Neural crest cell (in vitro differentiated cells): ENCODE measurements at regions not wholly inside any gene's neighbourhood (a gene's known extent, or its start where the extent isn't known, plus 50 kb on each side); places are given as distances from the start of the nearest gene placed in this dataset.

ENCODE experiments used
- DNase-seq: peaks from one replicate; pipeline ENCODE4 v3.0.0; 2021; ENCODE audit warnings: low read depth, mixed read lengths, low spot score
- H3K27ac Mint-ChIP-seq: one replicate; pipeline ENCODE4 v1.8.0; 2021; ENCODE audit warnings: mild to moderate bottlenecking, mixed read lengths; ENCODE audit not compliant: unreplicated experiment
- H3K27me3 Mint-ChIP-seq: 2 replicates; pipeline ENCODE4 v1.8.0; 2021; ENCODE audit warnings: low read depth, mild to moderate bottlenecking, mixed read lengths
- H3K36me3 Mint-ChIP-seq: 2 replicates; pipeline ENCODE4 v1.8.0; 2021; ENCODE audit warnings: low read depth, mild to moderate bottlenecking, mixed read lengths
- H3K4me1 Mint-ChIP-seq: 2 replicates; pipeline ENCODE4 v1.8.0; 2021; ENCODE audit warnings: mixed read lengths
- H3K4me3 Mint-ChIP-seq: one replicate; pipeline ENCODE4 v1.8.0; 2021; ENCODE audit warnings: mild to moderate bottlenecking, mixed read lengths
- H3K9me3 Mint-ChIP-seq: 2 replicates; pipeline ENCODE4 v1.8.0; 2021; ENCODE audit warnings: mixed read lengths
- CTCF ChIP-seq: fragments of 200-600 bp; sonication (generic); conservative IDR thresholded peaks from 2 replicates; pipeline ENCODE4 v1.5.0; 2021; ENCODE audit warnings: antibody characterized with exemption, mild to moderate bottlenecking

- Mint-ChIP-seq H3K4me3 (no peak overlapping the region), H3K4me1 (no peaks in the 10 kb centered on the region), H3K27me3 (peaks cover 33% of the 10 kb centered on the region), H3K9me3 (no peaks in the 10 kb centered on the region), H3K36me3 (no peaks in the 10 kb centered on the region), H3K27ac (no peak overlapping the region)
- TF ChIP-seq CTCF, result no peak
- no peak for DNase-seq
Observed at GRCh38 chr10:50936335-50936734, 50.9 kb upstream of the A1CF start.

GRCh38 chr10:50937230-50937907, 51.9 kb upstream of the A1CF start:
- no peak for DNase-seq
- H3K27ac Mint-ChIP-seq, result no peak overlapping the region
- no peak overlapping the region for H3K4me3 Mint-ChIP-seq
- no peaks in the 10 kb centered on the region for H3K4me1 Mint-ChIP-seq
- no peaks in the 10 kb centered on the region for H3K9me3 Mint-ChIP-seq
- no peaks in the 10 kb centered on the region for H3K36me3 Mint-ChIP-seq
- H3K27me3 Mint-ChIP-seq, result peaks cover 36% of the 10 kb centered on the region
- TF ChIP-seq CTCF, result peak; percentile 68

GRCh38 chr10:50941629-50942028, 56.2 kb upstream of the A1CF start:
- Mint-ChIP-seq H3K36me3 (no peaks in the 10 kb centered on the region), H3K27me3 (peaks cover 26% of the 10 kb centered on the region), H3K9me3 (no peaks in the 10 kb centered on the region), H3K27ac (no peak overlapping the region), H3K4me1 (no peaks in the 10 kb centered on the region), H3K4me3 (no peak overlapping the region)
- TF ChIP-seq CTCF, result no peak
- DNase-seq, result no peak

- no peaks in the 10 kb centered on the region for H3K36me3 Mint-ChIP-seq
- H3K9me3 Mint-ChIP-seq, result no peaks in the 10 kb centered on the region
- H3K27me3 Mint-ChIP-seq, result peaks cover 10% of the 10 kb centered on the region
- no peak for DNase-seq
- no peak overlapping the region for H3K4me3 Mint-ChIP-seq
- H3K4me1 Mint-ChIP-seq, result no peaks in the 10 kb centered on the region
- H3K27ac Mint-ChIP-seq, result no peak overlapping the region
- no peak for TF ChIP-seq CTCF
Observed at GRCh38 chr10:50946991-50947781, 61.8 kb upstream of the A1CF start.

- Mint-ChIP-seq H3K4me3 (no peak overlapping the region), H3K36me3 (no peaks in the 10 kb centered on the region), H3K27ac (no peak overlapping the region), H3K27me3 (no peaks in the 10 kb centered on the region), H3K9me3 (no peaks in the 10 kb centered on the region), H3K4me1 (no peaks in the 10 kb centered on the region)
- TF ChIP-seq CTCF, result no peak
- no peak for DNase-seq
Observed at GRCh38 chr10:50951365-50951764, 65.9 kb upstream of the A1CF start.
